ENCODE measurements at regions not wholly inside any gene's neighbourhood (a gene's known extent, or its start where the extent isn't known, plus 50 kb on each side); places are given as distances from the start of the nearest gene placed in this dataset.

DNA sequence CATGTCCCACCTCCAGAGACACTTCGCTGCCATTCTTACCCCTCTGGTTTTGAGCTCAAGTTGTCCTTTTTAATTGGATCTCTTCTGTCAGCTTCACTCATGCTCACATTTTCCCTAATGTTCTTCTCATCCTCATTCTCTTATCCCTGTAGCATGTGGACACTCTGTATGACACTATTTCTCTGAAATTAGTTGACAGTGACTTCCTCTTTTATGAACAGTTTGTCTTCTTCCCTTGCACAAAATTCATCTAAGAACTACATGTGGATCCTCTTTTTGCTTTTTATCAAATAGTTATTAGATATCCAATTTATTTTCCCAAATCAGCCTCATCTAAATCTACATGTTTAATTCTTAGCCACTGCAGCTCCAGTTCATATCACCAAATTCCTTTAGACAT lies 676.2 kb downstream of the MAT2B start:
- DNase-seq, result no peak
- Mint-ChIP-seq H3K27me3 (ENCODE audit: insufficient read depth) (no peaks in the 10 kb centered on the region), H3K27ac (no peak overlapping the region), H3K36me3 (ENCODE audit: low read depth) (no peaks in the 10 kb centered on the region), H3K4me3 (no peak overlapping the region), H3K4me1 (peaks cover 3% of the 10 kb centered on the region), H3K9me3 (no peaks in the 10 kb centered on the region)
- 90 to 100% methylated on average over 1 of the region's 1 CpG for WGBS, 2 experiments (ENCODE audit: insufficient coverage in 1 of 2, insufficient read length in 1 of 2)
- Histone ChIP-seq H3K9ac (ENCODE audit: extremely low read depth, low read length, poor library complexity, severe bottlenecking) (no peak overlapping the region), H3K4me3 (ENCODE audit: low read length) (no peak overlapping the region), H3K27ac (ENCODE audit: low read depth, low read length) (no peak overlapping the region), H3K36me3 (ENCODE audit: control insufficient read depth, insufficient read depth, low read length) (no peaks in the 10 kb centered on the region), H3K27me3 (ENCODE audit: control insufficient read depth, insufficient read depth, low read length, poor library complexity, severe bottlenecking) (no peaks in the 10 kb centered on the region), H3K9me3 (ENCODE audit: control insufficient read depth, low read length) (no peaks in the 10 kb centered on the region), H3K4me1 (ENCODE audit: control insufficient read depth, insufficient read depth, low read length) (no peaks in the 10 kb centered on the region)
- TF ChIP-seq, protein P1, sequence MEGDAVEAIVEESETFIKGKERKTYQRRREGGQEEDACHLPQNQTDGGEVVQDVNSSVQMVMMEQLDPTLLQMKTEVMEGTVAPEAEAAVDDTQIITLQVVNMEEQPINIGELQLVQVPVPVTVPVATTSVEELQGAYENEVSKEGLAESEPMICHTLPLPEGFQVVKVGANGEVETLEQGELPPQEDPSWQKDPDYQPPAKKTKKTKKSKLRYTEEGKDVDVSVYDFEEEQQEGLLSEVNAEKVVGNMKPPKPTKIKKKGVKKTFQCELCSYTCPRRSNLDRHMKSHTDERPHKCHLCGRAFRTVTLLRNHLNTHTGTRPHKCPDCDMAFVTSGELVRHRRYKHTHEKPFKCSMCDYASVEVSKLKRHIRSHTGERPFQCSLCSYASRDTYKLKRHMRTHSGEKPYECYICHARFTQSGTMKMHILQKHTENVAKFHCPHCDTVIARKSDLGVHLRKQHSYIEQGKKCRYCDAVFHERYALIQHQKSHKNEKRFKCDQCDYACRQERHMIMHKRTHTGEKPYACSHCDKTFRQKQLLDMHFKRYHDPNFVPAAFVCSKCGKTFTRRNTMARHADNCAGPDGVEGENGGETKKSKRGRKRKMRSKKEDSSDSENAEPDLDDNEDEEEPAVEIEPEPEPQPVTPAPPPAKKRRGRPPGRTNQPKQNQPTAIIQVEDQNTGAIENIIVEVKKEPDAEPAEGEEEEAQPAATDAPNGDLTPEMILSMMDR (conservative IDR thresholded peaks at IDR 0.05), result no peak

DNA sequence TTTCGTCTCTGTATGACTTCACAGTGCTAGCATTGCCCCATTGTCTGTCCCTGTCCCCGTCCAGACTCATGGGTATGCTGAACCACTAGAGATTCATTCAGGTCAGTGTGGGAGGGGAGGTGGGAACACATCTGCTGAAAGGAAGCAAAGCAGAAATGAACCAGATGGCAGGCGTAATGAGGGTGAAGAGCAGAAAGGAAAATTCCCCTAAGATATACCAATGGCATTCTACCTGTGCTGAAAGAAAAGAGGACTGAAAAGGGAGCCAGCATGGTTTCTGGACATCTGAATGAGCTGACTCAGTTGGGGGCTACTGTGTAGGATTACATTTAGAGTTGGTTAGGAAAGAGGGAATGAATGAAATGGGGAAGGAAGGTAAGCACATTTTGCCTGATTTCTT lies 678.7 kb downstream of the MAT2B start:
- Mint-ChIP-seq H3K27me3 (ENCODE audit: insufficient read depth) (no peaks in the 10 kb centered on the region), H3K9me3 (no peaks in the 10 kb centered on the region), H3K4me3 (no peak overlapping the region), H3K4me1 (peaks cover 11% of the 10 kb centered on the region), H3K36me3 (ENCODE audit: low read depth) (no peaks in the 10 kb centered on the region), H3K27ac (no peak overlapping the region)
- Histone ChIP-seq H3K9ac (ENCODE audit: extremely low read depth, low read length, poor library complexity, severe bottlenecking) (no peak overlapping the region), H3K27me3 (ENCODE audit: control insufficient read depth, insufficient read depth, low read length, poor library complexity, severe bottlenecking) (no peaks in the 10 kb centered on the region), H3K27ac (ENCODE audit: low read depth, low read length) (no peak overlapping the region), H3K4me3 (ENCODE audit: low read length) (no peak overlapping the region), H3K9me3 (ENCODE audit: control insufficient read depth, low read length) (no peaks in the 10 kb centered on the region), H3K36me3 (ENCODE audit: control insufficient read depth, insufficient read depth, low read length) (no peaks in the 10 kb centered on the region), H3K4me1 (ENCODE audit: control insufficient read depth, insufficient read depth, low read length) (no peaks in the 10 kb centered on the region)
- no peak for DNase-seq
- TF ChIP-seq, protein P1 (conservative IDR thresholded peaks at IDR 0.05), result no peak
- 66 to 84% methylated on average over 3 of the region's 3 CpGs for WGBS, 2 experiments (ENCODE audit: insufficient coverage in 1 of 2, insufficient read length in 1 of 2)

DNA sequence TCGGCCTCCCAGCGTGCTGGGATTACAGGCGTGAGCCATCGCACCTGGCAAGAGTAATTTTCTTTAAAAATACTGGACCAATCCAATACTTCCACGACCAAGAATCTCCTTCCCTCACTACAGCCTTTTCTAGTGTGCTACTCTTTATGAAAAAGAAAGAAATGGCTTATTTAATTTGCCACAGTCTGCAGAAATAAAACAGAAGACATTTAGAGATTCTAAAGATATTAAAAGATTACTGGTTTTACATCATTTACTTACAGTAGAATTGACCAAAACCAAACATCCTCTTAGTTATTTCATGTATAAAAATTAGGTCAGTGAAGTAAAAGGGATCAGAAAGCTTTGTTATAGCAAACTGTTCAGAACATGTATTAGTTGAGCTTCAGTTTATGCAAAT lies 679.6 kb downstream of the MAT2B start:
- no peak overlapping the region for H3K27ac ChIP-seq (ENCODE audit: low read depth, low read length)
- H3K27me3 ChIP-seq (ENCODE audit: control insufficient read depth, insufficient read depth, low read length, poor library complexity, severe bottlenecking), result no peaks in the 10 kb centered on the region
- no peak overlapping the region for H3K4me3 ChIP-seq (ENCODE audit: low read length)
- no peak overlapping the region for H3K27ac Mint-ChIP-seq
- no peaks in the 10 kb centered on the region for H3K36me3 Mint-ChIP-seq (ENCODE audit: low read depth)
- no peaks in the 10 kb centered on the region for H3K9me3 ChIP-seq (ENCODE audit: control insufficient read depth, low read length)
- H3K9me3 Mint-ChIP-seq, result no peaks in the 10 kb centered on the region
- H3K27me3 Mint-ChIP-seq (ENCODE audit: insufficient read depth), result no peaks in the 10 kb centered on the region
- WGBS, 2 experiments (ENCODE audit: insufficient coverage in 1 of 2, insufficient read length in 1 of 2), result 74 to 93% methylated on average over 4 to 5 of the region's 5 CpGs
- no peak overlapping the region for H3K4me3 Mint-ChIP-seq
- TF ChIP-seq, protein P1 (conservative IDR thresholded peaks at IDR 0.05), result no peak
- H3K9ac ChIP-seq (ENCODE audit: extremely low read depth, low read length, poor library complexity, severe bottlenecking), result no peak overlapping the region
- no peaks in the 10 kb centered on the region for H3K36me3 ChIP-seq (ENCODE audit: control insufficient read depth, insufficient read depth, low read length)
- DNase-seq, result no peak
- no peaks in the 10 kb centered on the region for H3K4me1 ChIP-seq (ENCODE audit: control insufficient read depth, insufficient read depth, low read length)
- peaks cover 11% of the 10 kb centered on the region for H3K4me1 Mint-ChIP-seq

Measured in endodermal cell (in vitro differentiated cells).